ENCODE measurements at regions not wholly inside any gene's neighbourhood (a gene's known extent, or its start where the extent isn't known, plus 50 kb on each side); places are given as distances from the start of the nearest gene placed in this dataset.
A peak's percentile ranks its signal among the peaks of the same experiment; 100 is the strongest.
"Not testable (repeated sequence)": the region's sequence is repeated elsewhere in the genome, so short reads cannot be mapped to it uniquely, and the experiment has no call there.

GRCh38 chr21:31798842-31799704, 67.2 kb upstream of the SCAF4 start:
- ATAC-seq (ENCODE audit: insufficient read depth, low FRiP score) (no peak), DNase-seq (peak in 1 of 3 donors; percentile 50)
- Histone ChIP-seq H3K4me3 (no peak overlapping the region), H3K9me3 (ENCODE audit: control insufficient read depth in 4 of 4, insufficient read depth in 3 of 4, low read length in 3 of 4) (no peaks in the 10 kb centered on the region), H3K36me3 (ENCODE audit: control insufficient read depth in 4 of 4, insufficient read depth in 4 of 4, low read length in 4 of 4) (no peaks in the 10 kb centered on the region), H3K4me1 (ENCODE audit: control insufficient read depth in 5 of 5, insufficient read depth in 5 of 5, low read length in 5 of 5) (peaks cover 0 to 11% (median 0%) of the 10 kb centered on the region in 5 donors), H3K27me3 (ENCODE audit: control insufficient read depth in 3 of 3, insufficient read depth in 3 of 3, low read length in 2 of 3) (peaks cover 0 to 10% (median 0%) of the 10 kb centered on the region in 3 donors), H3K27ac (ENCODE audit: low read depth in 1 of 2, low read length in 1 of 2) (peak overlapping the region in 1 of 2 donors; percentile 20), H3K9ac (ENCODE audit: insufficient read depth in 1 of 2, low read length in 2 of 2) (no peak overlapping the region)
- TF ChIP-seq CTCF (IDR thresholded peaks at IDR 0.05; ENCODE audit: control extremely low read depth, extremely low read depth) = no peak
- WGBS, 2 donors = 63 to 78% methylated on average over 15 of the region's 15 CpGs

- Histone ChIP-seq H3K9me3 (ENCODE audit: control insufficient read depth in 4 of 4, insufficient read depth in 3 of 4, low read length in 3 of 4) (no peaks in the 10 kb centered on the region), H3K4me1 (ENCODE audit: control insufficient read depth in 5 of 5, insufficient read depth in 5 of 5, low read length in 5 of 5) (no peaks in the 10 kb centered on the region), H3K9ac (ENCODE audit: insufficient read depth in 1 of 2, low read length in 2 of 2) (no peak overlapping the region), H3K27me3 (ENCODE audit: control insufficient read depth in 3 of 3, insufficient read depth in 3 of 3, low read length in 2 of 3) (peaks cover 0 to 10% (median 0%) of the 10 kb centered on the region in 3 donors), H3K27ac (ENCODE audit: low read depth in 1 of 2, low read length in 1 of 2) (no peak overlapping the region), H3K4me3 (no peak overlapping the region), H3K36me3 (ENCODE audit: control insufficient read depth in 4 of 4, insufficient read depth in 4 of 4, low read length in 4 of 4) (no peaks in the 10 kb centered on the region)
- DNase-seq (no peak), ATAC-seq (ENCODE audit: insufficient read depth, low FRiP score) (no peak)
- 62 to 85% methylated on average over 3 of the region's 3 CpGs for WGBS, 2 donors
- TF ChIP-seq CTCF (IDR thresholded peaks at IDR 0.05; ENCODE audit: control extremely low read depth, extremely low read depth) = no peak
Measured at GRCh38 chr21:31795992-31796391, 64.1 kb upstream of the SCAF4 start.

GRCh38 chr21:31790420-31790819, 58.5 kb upstream of the SCAF4 start:
- H3K36me3 ChIP-seq (ENCODE audit: control insufficient read depth in 4 of 4, insufficient read depth in 4 of 4, low read length in 4 of 4); H3K27me3 ChIP-seq (ENCODE audit: control insufficient read depth in 3 of 3, insufficient read depth in 3 of 3, low read length in 2 of 3); ATAC-seq (ENCODE audit: insufficient read depth, low FRiP score); H3K9me3 ChIP-seq (ENCODE audit: control insufficient read depth in 4 of 4, insufficient read depth in 3 of 4, low read length in 3 of 4); H3K9ac ChIP-seq (ENCODE audit: insufficient read depth in 1 of 2, low read length in 2 of 2); H3K4me3 ChIP-seq; H3K27ac ChIP-seq (ENCODE audit: low read depth in 1 of 2, low read length in 1 of 2); H3K4me1 ChIP-seq (ENCODE audit: control insufficient read depth in 5 of 5, insufficient read depth in 5 of 5, low read length in 5 of 5); DNase-seq: not testable (repeated sequence)
- WGBS, 2 donors = 95 to 97% methylated on average over 5 of the region's 5 CpGs

- ATAC-seq (ENCODE audit: insufficient read depth, low FRiP score) (no peak), DNase-seq (no peak)
- Histone ChIP-seq H3K9ac (ENCODE audit: insufficient read depth in 1 of 2, low read length in 2 of 2) (no peak overlapping the region), H3K4me3 (no peak overlapping the region), H3K9me3 (ENCODE audit: control insufficient read depth in 4 of 4, insufficient read depth in 3 of 4, low read length in 3 of 4) (no peaks in the 10 kb centered on the region), H3K4me1 (ENCODE audit: control insufficient read depth in 5 of 5, insufficient read depth in 5 of 5, low read length in 5 of 5) (peaks cover 0 to 1% (median 0%) of the 10 kb centered on the region in 5 donors), H3K27ac (ENCODE audit: low read depth in 1 of 2, low read length in 1 of 2) (no peak overlapping the region), H3K36me3 (ENCODE audit: control insufficient read depth in 4 of 4, insufficient read depth in 4 of 4, low read length in 4 of 4) (no peaks in the 10 kb centered on the region), H3K27me3 (ENCODE audit: control insufficient read depth in 3 of 3, insufficient read depth in 3 of 3, low read length in 2 of 3) (no peaks in the 10 kb centered on the region)
- TF ChIP-seq CTCF (IDR thresholded peaks at IDR 0.05; ENCODE audit: control extremely low read depth, extremely low read depth) = no peak
- 95 to 96% methylated on average over 4 of the region's 4 CpGs for WGBS, 2 donors
Measured at GRCh38 chr21:31788581-31788980, 56.7 kb upstream of the SCAF4 start.

GRCh38 chr21:31787691-31788090, 55.8 kb upstream of the SCAF4 start:
- DNase-seq; H3K4me3 ChIP-seq; H3K9ac ChIP-seq (ENCODE audit: insufficient read depth in 1 of 2, low read length in 2 of 2); ATAC-seq (ENCODE audit: insufficient read depth, low FRiP score); H3K27ac ChIP-seq (ENCODE audit: low read depth in 1 of 2, low read length in 1 of 2); H3K36me3 ChIP-seq (ENCODE audit: control insufficient read depth in 4 of 4, insufficient read depth in 4 of 4, low read length in 4 of 4); H3K4me1 ChIP-seq (ENCODE audit: control insufficient read depth in 5 of 5, insufficient read depth in 5 of 5, low read length in 5 of 5); H3K27me3 ChIP-seq (ENCODE audit: control insufficient read depth in 3 of 3, insufficient read depth in 3 of 3, low read length in 2 of 3); H3K9me3 ChIP-seq (ENCODE audit: control insufficient read depth in 4 of 4, insufficient read depth in 3 of 4, low read length in 3 of 4): not testable (repeated sequence)
- 52 to 69% methylated on average over 7 of the region's 7 CpGs for WGBS, 2 donors

All from lung (tissue), 11 donors.